Heart right ventricle (tissue), 16 donors: ENCODE measurements at regions not wholly inside any gene's neighbourhood (a gene's known extent, or its start where the extent isn't known, plus 50 kb on each side); places are given as distances from the start of the nearest gene placed in this dataset.

Experiments
- ATAC-seq, 8 donors: fragments of 200-7000 bp; cut with Tn5 transposase; one replicate each; pipeline ENCODE4 v1.9.1; 2020; ENCODE audit warnings: mild to moderate bottlenecking in 8 of 8, moderate library complexity in 8 of 8, moderate number of reproducible peaks in 1 of 8
- DNase-seq, 2 donors: peaks; one replicate each; pipeline ENCODE4 v3.0.0-alpha.2; 2020
- H3K27ac ChIP-seq, 10 donors: fragments of 200-600 bp; sonication (generic) in 2 of 10; one replicate each; pipeline versions ENCODE4 v1.5.0 to v1.8.0; 2020 to 2022; ENCODE audit warnings: mild to moderate bottlenecking in 3 of 10
- H3K27me3 ChIP-seq, 7 donors: fragments of 200-600 bp; one replicate each; pipeline ENCODE4 v1.8.0; 2021 to 2022; ENCODE audit warnings: mild to moderate bottlenecking in 2 of 7
- H3K36me3 ChIP-seq, 9 donors: fragments of 200-600 bp; sonication (generic) in 1 of 9; one replicate each; pipeline versions ENCODE4 v1.5.0 to v1.8.0; 2020 to 2022; ENCODE audit warnings: mild to moderate bottlenecking in 2 of 9
- H3K4me1 ChIP-seq, 9 donors: fragments of 200-600 bp; sonication (generic) in 1 of 9; one replicate each; pipeline versions ENCODE4 v1.5.0 to v1.8.0; 2020 to 2022; ENCODE audit warnings: mild to moderate bottlenecking in 4 of 9
- H3K4me3 ChIP-seq, 10 donors: fragments of 200-600 bp; sonication (generic) in 2 of 10; one replicate each; pipeline versions ENCODE4 v1.5.0 to v1.8.0; 2020 to 2022; ENCODE audit warnings: mild to moderate bottlenecking in 7 of 10, moderate library complexity in 2 of 10
- H3K9me3 ChIP-seq, 11 donors: fragments of 200-600 bp in 10 of 11; sonication (generic) in 2 of 11; one replicate each; pipeline versions ENCODE4 v1.5.0 to v1.8.0; 2013 to 2022; ENCODE audit warnings: mild to moderate bottlenecking in 2 of 11, control low read depth in 1 of 11, moderate library complexity in 1 of 11
- CTCF ChIP-seq, 9 donors: fragments of 200-600 bp; sonication (generic) in 2 of 9; IDR thresholded peaks; one replicate each; pipeline versions ENCODE4 v1.5.0 to v1.8.0; 2021 to 2022; ENCODE audit warnings: antibody characterized with exemption in 9 of 9, mild to moderate bottlenecking in 5 of 9, moderate library complexity in 1 of 9
- WGBS, 2 donors: extraction: QIAGEN DNeasy Blood & Tissue Kit; methylation state at CpG; one replicate each; pipeline ENCODE4 v1.1.7; 2013; ENCODE audit warnings: inconsistent platforms in 1 of 2; 5-methylcytosine and 5-hydroxymethylcytosine counted together
- intact Hi-C, 10 donors: fragments of 100-400 bp; cut with DNase I; formaldehyde crosslinking; loops; one replicate each; pipeline versions ENCODE4 v1.11.1 to v1.14.2; 2022
- donor health status: Arrhythmogenic right ventricular cardiomyopathy.
- donor health status: ischemic (EF 13 %, LVEDD 7.1; RV severe dilation, severe dysfunction).
- donor health status: healthy with polysubstance abuse.
- donor health status: DM: no; HTN: yes; CAD: no.
- donor health status: DM: no; HTN: no; CAD: no.
- donor health status: ischemic (EF 25% LVEDD 6.9; RV normal size, moderate dysfunction).
- donor health status: ischemic (EF 25% LVEDD 5.7; RV mildly dilated, moderate dysfunction).
- donor health status: healthy.
- donor health status: DM: yes; HTN: yes; CAD: no.
- donor health status: Ischemic cardiomyopathy.
- donor health status: ischemic (EF 35%, LVEDD 5.7; RV mildly dilated, moderate dysfunction).
- donor health status: nonischemic (EF 11% LVEDD 7.7; RV severe dilation, severe dysfunction).
- donor health status: DM: yes; HTN: yes; CAD: no.
- donor health status: PGD.
- donor health status: ischemic (EF 29% LVEDD 5.4; RV normal size, mild dysfunction).
- donor health status: nonischemic (EF 23%, LVEDD 6.1; RV moderate dilation, normal function).

DNA sequence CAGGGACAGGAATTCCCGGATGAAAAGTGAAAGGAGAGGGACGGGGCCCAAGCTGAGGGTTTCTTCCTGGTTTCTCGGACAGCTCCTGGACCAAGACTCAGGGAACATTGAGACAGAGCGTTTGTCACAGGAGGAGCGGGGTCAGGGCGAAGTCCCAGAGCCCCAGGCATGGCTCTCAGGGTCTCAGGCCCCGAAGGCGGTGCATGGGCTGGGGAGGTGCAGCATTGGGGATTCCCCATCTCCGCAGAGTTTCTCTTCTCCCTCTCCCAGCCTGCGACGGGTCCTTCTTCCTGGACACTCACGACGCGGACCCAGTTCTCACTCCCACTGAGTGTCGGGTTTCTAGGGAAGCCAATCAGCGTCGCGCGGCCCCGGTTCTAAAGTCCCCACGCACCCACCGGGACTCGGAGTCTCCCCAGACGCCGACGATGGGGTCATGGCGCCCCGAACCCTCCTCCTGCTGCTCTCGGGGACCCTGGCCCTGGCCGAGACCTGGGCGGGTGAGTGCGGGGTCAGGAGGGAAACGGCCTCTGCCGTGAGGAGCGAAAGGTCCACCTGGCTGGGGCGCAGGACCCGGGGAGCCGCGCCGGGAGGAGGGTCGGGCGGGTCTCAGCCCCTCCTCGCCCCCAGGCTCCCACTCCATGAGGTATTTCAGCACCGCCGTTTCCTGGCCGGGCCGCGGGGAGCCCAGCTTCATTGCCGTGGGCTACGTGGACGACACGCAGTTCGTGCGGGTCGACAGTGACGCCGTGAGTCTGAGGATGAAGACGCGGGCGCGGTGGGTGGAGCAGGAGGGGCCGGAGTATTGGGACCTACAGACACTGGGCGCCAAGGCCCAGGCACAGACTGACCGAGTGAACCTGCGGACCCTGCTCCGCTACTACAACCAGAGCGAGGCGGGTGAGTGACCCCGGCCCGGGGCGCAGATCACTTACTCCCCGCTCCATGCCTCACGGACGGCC is 54.6 kb upstream of the POLR1H start:
- Histone ChIP-seq H3K36me3 (peaks cover 0 to 4% (median 0%) of the 10 kb centered on the region in 9 donors), H3K4me1 (peaks cover 2 to 21% (median 16%) of the 10 kb centered on the region in 9 donors), H3K4me3 (peak overlapping the region; percentile 47 to 92 (median 64)), H3K9me3 (no peaks in the 10 kb centered on the region), H3K27ac (peak overlapping the region in 6 of 10 donors; percentile 20 to 60 (median 48)), H3K27me3 (peaks cover 0 to 39% (median 14%) of the 10 kb centered on the region in 7 donors)
- DNase-seq (peak; percentile 41 to 52), ATAC-seq (peak; percentile 68 to 88 (median 81))
- peak in 2 of 9 donors; percentile 13 to 21 for TF ChIP-seq CTCF (IDR thresholded peaks at IDR 0.05)
- intact Hi-C loops = loop anchor here in 1 of 10 donors (10.0 kb wide), 1 partner anchor 82 kb away; no protein-coding TSS in a partner anchor
- WGBS, 2 donors = 3 to 4% methylated on average over 74 of the region's 74 CpGs

DNA sequence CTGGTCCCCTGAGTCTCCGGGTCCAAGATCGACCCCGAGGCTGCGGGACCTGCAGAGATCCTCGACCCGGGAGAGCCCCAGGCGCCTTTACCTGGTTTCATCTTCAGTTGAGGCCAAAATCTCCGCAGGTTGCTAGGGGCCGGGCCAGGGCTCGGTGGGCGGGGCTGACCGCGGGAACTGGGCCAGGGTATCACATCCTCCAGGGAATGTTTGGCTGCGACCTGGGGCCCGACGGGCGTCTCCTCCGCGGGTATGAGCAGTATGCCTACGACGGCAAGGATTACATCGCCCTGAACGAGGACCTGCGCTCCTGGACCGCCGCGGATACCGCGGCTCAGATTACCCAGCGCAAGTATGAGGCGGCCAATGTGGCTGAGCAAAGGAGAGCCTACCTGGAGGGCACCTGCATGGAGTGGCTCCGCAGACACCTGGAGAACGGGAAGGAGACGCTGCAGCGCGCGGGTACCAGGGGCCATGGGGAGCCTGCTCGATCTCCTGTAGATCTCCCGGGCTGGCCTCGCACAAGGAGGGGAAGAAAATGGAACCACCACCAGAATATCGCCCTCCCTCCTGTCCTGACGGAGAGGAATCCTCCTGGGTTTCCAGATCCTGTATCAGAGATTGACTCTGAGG is 53.8 kb upstream of the POLR1H start:
- no peaks in the 10 kb centered on the region for H3K9me3 ChIP-seq
- peak in 6 of 8 donors; percentile 7 to 47 (median 20) for ATAC-seq
- intact Hi-C loops = loop anchor here in 1 of 10 donors (10.0 kb wide), 1 partner anchor 82 kb away; no protein-coding TSS in a partner anchor

GRCh38 chr6:30009113-30009512 is 52.0 kb upstream of the POLR1H start:
- WGBS, 2 donors = 94 to 96% methylated on average over 3 of the region's 3 CpGs
- no peak for TF ChIP-seq CTCF (IDR thresholded peaks at IDR 0.05)
- no peak overlapping the region for H3K27ac ChIP-seq

More for the DNA sequence above, 53.8 kb upstream of the POLR1H start:
- Histone ChIP-seq H3K4me1 (peaks cover 2 to 21% (median 16%) of the 10 kb centered on the region in 9 donors), H3K27me3 (peaks cover 0 to 39% (median 14%) of the 10 kb centered on the region in 7 donors), H3K36me3 (peaks cover 0 to 6% (median 0%) of the 10 kb centered on the region in 9 donors), H3K27ac (no peak overlapping the region), H3K4me3 (peak overlapping the region; percentile 47 to 92 (median 64))
- WGBS, 2 donors = 4 to 8% methylated on average over 42 of the region's 42 CpGs
- DNase-seq = peak in 1 of 2 donors; percentile 27
- no peak for TF ChIP-seq CTCF (IDR thresholded peaks at IDR 0.05)

More at GRCh38 chr6:30009113-30009512, 52.0 kb upstream of the POLR1H start:
- Histone ChIP-seq H3K4me3 (no peak overlapping the region), H3K4me1 (peaks cover 2 to 21% (median 16%) of the 10 kb centered on the region in 9 donors), H3K36me3 (peaks cover 0 to 6% (median 0%) of the 10 kb centered on the region in 9 donors), H3K27me3 (peaks cover 0 to 39% (median 14%) of the 10 kb centered on the region in 7 donors), H3K9me3 (no peaks in the 10 kb centered on the region)
- ATAC-seq (no peak), DNase-seq (no peak)
- intact Hi-C loops = loop anchor here in 1 of 10 donors (10.0 kb wide), 1 partner anchor 84 kb away; no protein-coding TSS in a partner anchor
